VCaP (cell line): ENCODE measurements at regions not wholly inside any gene's neighbourhood (a gene's known extent, or its start where the extent isn't known, plus 50 kb on each side); places are given as distances from the start of the nearest gene placed in this dataset.

Experiments used
- H3K27ac ChIP-seq: fragments of 450-650 bp; 2 replicates; pipeline ENCODE4 v1.5.1; 2017
- TF ChIP-seq, protein P1 (sequence below): fragments of 450-650 bp; conservative IDR thresholded peaks from 2 replicates; pipeline ENCODE4 v1.5.1; 2017; ENCODE audit warnings: mild to moderate bottlenecking, moderate library complexity

DNA sequence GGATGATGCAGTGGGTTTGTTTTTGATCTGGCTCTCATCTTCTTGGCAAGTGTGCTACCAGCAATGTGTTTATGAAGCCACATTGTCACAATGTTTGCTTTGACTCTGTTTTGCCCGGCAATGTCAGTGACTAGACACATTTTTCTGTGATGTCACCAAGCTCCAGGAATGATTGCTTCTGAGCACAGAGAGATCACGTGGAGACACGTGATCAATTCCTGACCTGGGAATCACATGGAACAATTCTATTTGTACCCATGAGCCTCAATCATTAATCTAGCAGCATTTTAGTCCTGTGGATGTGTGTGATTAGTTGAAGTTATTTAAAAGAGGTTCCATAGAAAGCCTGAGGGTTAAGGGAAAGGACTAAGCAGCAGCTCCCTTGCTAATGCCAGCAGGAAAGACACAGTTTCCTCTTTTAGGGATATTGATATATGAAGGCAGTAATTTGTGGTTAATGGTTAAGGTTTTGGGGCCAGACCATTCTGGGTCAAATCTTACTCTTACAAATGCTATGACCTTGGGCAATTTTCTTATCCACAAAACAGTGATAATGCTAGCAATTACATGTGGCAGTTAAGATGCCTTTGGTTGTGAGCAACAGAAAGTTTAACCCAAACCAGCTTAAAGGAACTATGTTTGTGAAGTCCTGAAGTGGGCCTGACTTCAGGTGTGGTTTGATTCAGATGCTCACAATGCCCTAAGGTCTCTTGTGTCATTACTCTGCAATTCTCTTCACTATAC lies 59.0 kb downstream of the FASLG start:
- TF ChIP-seq, protein P1, sequence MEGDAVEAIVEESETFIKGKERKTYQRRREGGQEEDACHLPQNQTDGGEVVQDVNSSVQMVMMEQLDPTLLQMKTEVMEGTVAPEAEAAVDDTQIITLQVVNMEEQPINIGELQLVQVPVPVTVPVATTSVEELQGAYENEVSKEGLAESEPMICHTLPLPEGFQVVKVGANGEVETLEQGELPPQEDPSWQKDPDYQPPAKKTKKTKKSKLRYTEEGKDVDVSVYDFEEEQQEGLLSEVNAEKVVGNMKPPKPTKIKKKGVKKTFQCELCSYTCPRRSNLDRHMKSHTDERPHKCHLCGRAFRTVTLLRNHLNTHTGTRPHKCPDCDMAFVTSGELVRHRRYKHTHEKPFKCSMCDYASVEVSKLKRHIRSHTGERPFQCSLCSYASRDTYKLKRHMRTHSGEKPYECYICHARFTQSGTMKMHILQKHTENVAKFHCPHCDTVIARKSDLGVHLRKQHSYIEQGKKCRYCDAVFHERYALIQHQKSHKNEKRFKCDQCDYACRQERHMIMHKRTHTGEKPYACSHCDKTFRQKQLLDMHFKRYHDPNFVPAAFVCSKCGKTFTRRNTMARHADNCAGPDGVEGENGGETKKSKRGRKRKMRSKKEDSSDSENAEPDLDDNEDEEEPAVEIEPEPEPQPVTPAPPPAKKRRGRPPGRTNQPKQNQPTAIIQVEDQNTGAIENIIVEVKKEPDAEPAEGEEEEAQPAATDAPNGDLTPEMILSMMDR = no peak
- no peak overlapping the region for H3K27ac ChIP-seq

- H3K27ac ChIP-seq = no peak overlapping the region
- TF ChIP-seq, protein P1 = no peak
Observed at GRCh38 chr1:172719066-172719627, 60.2 kb downstream of the FASLG start.

GRCh38 chr1:172719694-172720138 lies 60.8 kb downstream of the FASLG start:
- H3K27ac ChIP-seq = no peak overlapping the region

GRCh38 chr1:172720339-172720738 lies 61.4 kb downstream of the FASLG start:
- TF ChIP-seq, protein P1 = no peak
- no peak overlapping the region for H3K27ac ChIP-seq

More at GRCh38 chr1:172719694-172720138, 60.8 kb downstream of the FASLG start:
- TF ChIP-seq, protein P1 = peak; percentile 90

DNA sequence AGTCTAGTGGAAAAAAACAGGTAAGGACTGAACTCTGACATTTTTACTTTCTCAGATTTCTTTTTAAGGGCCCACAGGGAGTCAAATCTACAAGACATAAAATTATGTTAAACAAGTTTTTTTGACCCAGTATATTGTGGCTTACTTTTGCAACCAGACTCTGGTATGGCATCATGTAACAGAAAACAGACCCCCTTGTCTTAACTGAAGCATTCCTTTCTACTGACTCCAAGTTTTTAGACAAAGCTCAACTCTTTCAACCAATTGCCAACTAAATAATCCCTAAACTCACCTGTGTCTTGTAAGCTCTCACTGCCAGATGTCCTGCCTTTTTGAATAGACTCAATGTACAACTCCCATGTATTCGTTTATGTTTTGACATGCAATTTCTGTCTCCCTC lies 64.3 kb downstream of the FASLG start:
- H3K27ac ChIP-seq = no peak overlapping the region
- TF ChIP-seq, protein P1 = no peak

- H3K27ac ChIP-seq = no peak overlapping the region
- TF ChIP-seq, protein P1 = no peak
Observed at GRCh38 chr1:172724232-172724631, 65.3 kb downstream of the FASLG start.

DNA sequence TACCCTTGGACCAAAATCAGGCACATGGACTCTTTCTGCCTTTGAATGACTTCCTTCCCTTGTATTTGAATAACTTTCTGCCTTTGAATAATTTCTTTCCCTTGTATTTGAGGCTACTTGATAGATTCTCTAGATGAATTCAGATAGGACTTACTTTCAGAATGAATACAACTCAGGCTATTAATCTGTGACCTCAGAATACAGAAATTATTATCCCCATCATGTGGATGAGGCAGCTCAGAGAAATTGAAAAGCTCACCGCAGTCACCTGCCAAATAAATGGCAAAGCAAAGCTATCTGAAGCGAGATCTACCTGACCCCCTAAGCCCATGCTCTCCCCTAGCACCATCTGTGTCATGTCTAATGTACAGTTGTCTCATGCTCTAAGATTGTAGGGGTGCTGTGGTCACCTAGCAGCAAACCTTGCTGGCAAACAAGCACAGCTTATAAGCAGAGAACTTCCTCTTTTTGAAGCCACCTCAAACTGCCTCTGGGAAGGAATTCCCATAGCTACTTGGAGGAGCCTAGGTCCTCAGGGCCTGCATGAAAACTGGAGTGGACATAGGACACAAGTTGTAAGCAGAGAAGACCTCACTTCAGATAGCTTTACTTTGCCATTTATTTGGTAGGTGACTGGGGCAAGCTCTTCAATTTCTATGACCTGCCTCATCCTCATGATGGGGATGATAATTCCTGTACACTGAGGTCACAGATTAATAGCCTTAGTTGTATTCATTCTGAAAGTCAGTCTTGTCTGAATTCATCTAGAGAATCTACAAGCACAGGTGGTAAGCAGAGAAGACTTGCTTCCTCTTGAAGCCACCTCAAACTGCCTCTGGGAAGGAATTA lies 66.1 kb downstream of the FASLG start:
- TF ChIP-seq, protein P1 = no peak
- no peak overlapping the region for H3K27ac ChIP-seq
